Liver (tissue), 8 donors: ENCODE measurements at regions not wholly inside any gene's neighbourhood (a gene's known extent, or its start where the extent isn't known, plus 50 kb on each side); places are given as distances from the start of the nearest gene placed in this dataset.

Experiments
- DNase-seq: peaks from one replicate; pipeline ENCODE4 v3.0.0-alpha.2; 2017; ENCODE audit warnings: low spot score
- H3K27ac ChIP-seq, 2 donors: one replicate each; pipeline ENCODE4 v1.7.0; 2013; ENCODE audit warnings: inconsistent platforms in 2 of 2, low read length in 2 of 2, control low read depth in 1 of 2, low read depth in 1 of 2, mild to moderate bottlenecking in 1 of 2
- H3K27me3 ChIP-seq, 4 donors: one replicate each; pipeline versions ENCODE4 v1.6.1 to v1.7.0; 2013; ENCODE audit warnings: low read length in 3 of 4, inconsistent platforms in 1 of 4, mild to moderate bottlenecking in 1 of 4, moderate library complexity in 1 of 4; ENCODE audit not compliant: control insufficient read depth in 4 of 4, insufficient read depth in 4 of 4
- H3K36me3 ChIP-seq, 4 donors: one replicate each; pipeline versions ENCODE4 v1.6.1 to v1.7.0; 2013; ENCODE audit warnings: low read length in 3 of 4, mild to moderate bottlenecking in 3 of 4, low read depth in 1 of 4, moderate library complexity in 1 of 4; ENCODE audit not compliant: control insufficient read depth in 4 of 4, insufficient read depth in 3 of 4
- H3K4me1 ChIP-seq, 4 donors: one replicate each; pipeline versions ENCODE4 v1.6.1 to v1.7.0; 2013; ENCODE audit warnings: low read length in 3 of 4, mild to moderate bottlenecking in 3 of 4, moderate library complexity in 1 of 4; ENCODE audit not compliant: control insufficient read depth in 4 of 4, insufficient read depth in 4 of 4
- H3K4me3 ChIP-seq, 3 donors: one replicate each; pipeline versions ENCODE4 v1.6.1 to v1.7.0; 2013; ENCODE audit warnings: low read length in 3 of 3, control low read depth in 1 of 3, low read depth in 1 of 3, mild to moderate bottlenecking in 1 of 3
- H3K9ac ChIP-seq, 2 donors: one replicate each; pipeline ENCODE4 v1.7.0; 2013; ENCODE audit warnings: low read length in 2 of 2, mild to moderate bottlenecking in 2 of 2, moderate library complexity in 2 of 2, control low read depth in 1 of 2, low read depth in 1 of 2
- H3K9me3 ChIP-seq, 4 donors: one replicate each; pipeline versions ENCODE4 v1.6.1 to v1.7.0; 2013; ENCODE audit warnings: low read length in 3 of 4; ENCODE audit not compliant: control insufficient read depth in 4 of 4
- ATF3 ChIP-seq: IDR thresholded peaks from 2 replicates; pipeline ENCODE4 v1.6.1; 2016; ENCODE audit warnings: antibody characterized with exemption
- CTCF ChIP-seq: fragments of 150-350 bp; IDR thresholded peaks from 2 replicates; pipeline ENCODE4 v1.5.1; 2017; ENCODE audit warnings: improper control_type of control experiment, low read depth, low read length; ENCODE audit not compliant: missing input control
- EGR1 ChIP-seq, 2 donors: IDR thresholded peaks; 2 replicates each; pipeline ENCODE4 v1.6.1; 2016 to 2018; ENCODE audit warnings: antibody characterized with exemption in 2 of 2, low read depth in 2 of 2
- FOXA1 ChIP-seq: IDR thresholded peaks from 2 replicates; pipeline ENCODE4 v1.6.1; 2016; ENCODE audit warnings: antibody characterized with exemption
- FOXA2 ChIP-seq: IDR thresholded peaks from 2 replicates; pipeline ENCODE4 v1.6.1; 2016; ENCODE audit warnings: antibody characterized with exemption
- GABPA ChIP-seq, 2 donors: IDR thresholded peaks in 1 of 2; conservative IDR thresholded peaks in 1 of 2; 2 replicates each; pipeline ENCODE4 v1.6.1; 2016; ENCODE audit warnings: antibody characterized with exemption in 2 of 2, mild to moderate bottlenecking in 1 of 2, moderate library complexity in 1 of 2
- HNF4A ChIP-seq, 2 donors: conservative IDR thresholded peaks; 2 replicates each; pipeline ENCODE4 v1.6.1; 2016; ENCODE audit warnings: antibody characterized with exemption in 2 of 2, mild to moderate bottlenecking in 2 of 2
- HNF4G ChIP-seq: IDR thresholded peaks from 2 replicates; pipeline ENCODE4 v1.6.1; 2016; ENCODE audit warnings: antibody characterized with exemption
- JUND ChIP-seq, 2 donors: IDR thresholded peaks; 2 replicates each; pipeline ENCODE4 v1.6.1; 2016; ENCODE audit warnings: antibody characterized with exemption in 2 of 2
- MAX ChIP-seq: IDR thresholded peaks from 2 replicates; pipeline ENCODE4 v1.6.1; 2016; ENCODE audit warnings: antibody characterized with exemption
- NR2F2 ChIP-seq: IDR thresholded peaks from 2 replicates; pipeline ENCODE4 v1.6.1; 2016; ENCODE audit warnings: antibody characterized with exemption
- RAD21 ChIP-seq, 2 donors: IDR thresholded peaks; 2 replicates each; pipeline ENCODE4 v1.6.1; 2016; ENCODE audit warnings: antibody characterized with exemption in 2 of 2, mild to moderate bottlenecking in 2 of 2
- REST ChIP-seq: IDR thresholded peaks from 2 replicates; pipeline ENCODE4 v1.6.1; 2016; ENCODE audit warnings: antibody characterized with exemption, mild to moderate bottlenecking
- RXRA ChIP-seq, 2 donors: IDR thresholded peaks; 2 replicates each; pipeline ENCODE4 v1.6.1; 2017 to 2018; ENCODE audit warnings: antibody characterized with exemption in 2 of 2, mild to moderate bottlenecking in 1 of 2
- SP1 ChIP-seq: IDR thresholded peaks from 2 replicates; pipeline ENCODE4 v1.6.1; 2018; ENCODE audit warnings: antibody characterized with exemption, mild to moderate bottlenecking
- TAF1 ChIP-seq: conservative IDR thresholded peaks from 2 replicates; pipeline ENCODE4 v1.6.1; 2016; ENCODE audit warnings: antibody characterized with exemption, mild to moderate bottlenecking
- YY1 ChIP-seq: IDR thresholded peaks from 2 replicates; pipeline ENCODE4 v1.6.1; 2016; ENCODE audit warnings: antibody characterized with exemption, mild to moderate bottlenecking
- ZBTB33 ChIP-seq: IDR thresholded peaks from 2 replicates; pipeline ENCODE4 v1.6.1; 2016; ENCODE audit warnings: antibody characterized with exemption
- whole genome bisulfite sequencing: extraction: QIAGEN DNeasy Blood & Tissue Kit; methylation state at CpG from one replicate; pipeline ENCODE4 v1.1.7; 2013; 5-methylcytosine and 5-hydroxymethylcytosine counted together
- donor health status: healthy.
- donor health status: healthy.
- donor health status: healthy.
- donor health status: healthy.
- donor health status: healthy.

- no peak overlapping the region for H3K9ac ChIP-seq
- no peaks in the 10 kb centered on the region for H3K4me1 ChIP-seq
- H3K27me3 ChIP-seq, result no peaks in the 10 kb centered on the region
- peaks cover 2 to 5% (median 4%) of the 10 kb centered on the region in 4 donors for H3K9me3 ChIP-seq
- DNase-seq, result no peak
- H3K27ac ChIP-seq, result no peak overlapping the region
- no peak overlapping the region for H3K4me3 ChIP-seq
- WGBS, result 73% methylated on average over 2 of the region's 2 CpGs
- H3K36me3 ChIP-seq, result no peaks in the 10 kb centered on the region
- TF ChIP-seq RXRA (IDR thresholded peaks at IDR 0.05), result no peak
- TF ChIP-seq FOXA1, result no peak
- TF ChIP-seq HNF4G, result no peak
- no peak for TF ChIP-seq CTCF
- TF ChIP-seq MAX, result no peak
- TF ChIP-seq ATF3, result no peak
- no peak for TF ChIP-seq RAD21 (IDR thresholded peaks at IDR 0.05)
- TF ChIP-seq JUND (IDR thresholded peaks at IDR 0.05), result no peak
- TF ChIP-seq HNF4A (conservative IDR thresholded peaks at IDR 0.05), result no peak
These were observed 192.2 kb upstream of the ZKSCAN2 start for GRCh38 chr16:25449802-25450201.

- no peaks in the 10 kb centered on the region for H3K36me3 ChIP-seq
- peaks cover 0 to 2% (median 0%) of the 10 kb centered on the region in 4 donors for H3K27me3 ChIP-seq
- peaks cover 2 to 5% (median 4%) of the 10 kb centered on the region in 4 donors for H3K9me3 ChIP-seq
- H3K4me1 ChIP-seq, result no peaks in the 10 kb centered on the region
- no peak for DNase-seq
- no peak overlapping the region for H3K27ac ChIP-seq
- TF ChIP-seq RXRA (IDR thresholded peaks at IDR 0.05) (no peak), YY1 (no peak), REST (no peak), FOXA1 (no peak), NR2F2 (no peak), HNF4G (no peak), ZBTB33 (no peak), GABPA (IDR thresholded peaks at IDR 0.05 in 1 of 2, conservative IDR thresholded peaks at IDR 0.05 in 1 of 2) (no peak), HNF4A (conservative IDR thresholded peaks at IDR 0.05) (no peak), JUND (IDR thresholded peaks at IDR 0.05) (no peak), CTCF (no peak), TAF1 (no peak), SP1 (no peak), RAD21 (IDR thresholded peaks at IDR 0.05) (no peak), FOXA2 (no peak), EGR1 (IDR thresholded peaks at IDR 0.05; ENCODE audit: low read depth in 2 of 2) (no peak), MAX (no peak), ATF3 (no peak)
- H3K9ac ChIP-seq, result no peak overlapping the region
- 79% methylated on average over 4 of the region's 4 CpGs for WGBS
- no peak overlapping the region for H3K4me3 ChIP-seq
These were observed 186.3 kb upstream of the ZKSCAN2 start for GRCh38 chr16:25443994-25444393.
